ENCODE measurements at regions not wholly inside any gene's neighbourhood (a gene's known extent, or its start where the extent isn't known, plus 50 kb on each side); places are given as distances from the start of the nearest gene placed in this dataset.

DNA sequence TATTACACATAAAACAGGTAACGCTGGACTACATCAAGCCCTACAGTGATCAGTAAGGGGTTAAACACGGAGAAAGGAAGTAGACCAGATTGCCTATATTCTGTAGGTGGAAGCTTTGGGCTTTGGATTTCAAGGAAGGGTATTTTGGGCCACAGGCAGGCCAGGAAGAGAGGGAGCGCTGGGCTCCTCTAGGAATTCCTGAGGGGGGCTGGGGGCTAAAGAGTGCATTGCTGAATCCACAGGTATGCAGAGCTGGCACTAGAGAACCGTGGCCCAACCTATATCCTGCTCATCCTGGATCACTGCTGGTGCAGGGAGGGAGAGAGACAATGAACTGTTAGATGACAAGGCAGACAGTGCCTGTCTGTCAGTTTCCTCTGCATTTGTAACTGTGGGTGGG lies 367.1 kb downstream of the CSNK1G3 start:
- TF ChIP-seq, protein P1, sequence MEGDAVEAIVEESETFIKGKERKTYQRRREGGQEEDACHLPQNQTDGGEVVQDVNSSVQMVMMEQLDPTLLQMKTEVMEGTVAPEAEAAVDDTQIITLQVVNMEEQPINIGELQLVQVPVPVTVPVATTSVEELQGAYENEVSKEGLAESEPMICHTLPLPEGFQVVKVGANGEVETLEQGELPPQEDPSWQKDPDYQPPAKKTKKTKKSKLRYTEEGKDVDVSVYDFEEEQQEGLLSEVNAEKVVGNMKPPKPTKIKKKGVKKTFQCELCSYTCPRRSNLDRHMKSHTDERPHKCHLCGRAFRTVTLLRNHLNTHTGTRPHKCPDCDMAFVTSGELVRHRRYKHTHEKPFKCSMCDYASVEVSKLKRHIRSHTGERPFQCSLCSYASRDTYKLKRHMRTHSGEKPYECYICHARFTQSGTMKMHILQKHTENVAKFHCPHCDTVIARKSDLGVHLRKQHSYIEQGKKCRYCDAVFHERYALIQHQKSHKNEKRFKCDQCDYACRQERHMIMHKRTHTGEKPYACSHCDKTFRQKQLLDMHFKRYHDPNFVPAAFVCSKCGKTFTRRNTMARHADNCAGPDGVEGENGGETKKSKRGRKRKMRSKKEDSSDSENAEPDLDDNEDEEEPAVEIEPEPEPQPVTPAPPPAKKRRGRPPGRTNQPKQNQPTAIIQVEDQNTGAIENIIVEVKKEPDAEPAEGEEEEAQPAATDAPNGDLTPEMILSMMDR (conservative IDR thresholded peaks at IDR 0.05; ENCODE audit: low read depth, low read length): no peak
- TF ChIP-seq EZH2 (IDR thresholded peaks at IDR 0.05; ENCODE audit: borderline replicate concordance, low read depth, low read length, poor library complexity, severe bottlenecking): no peak
